Heart right ventricle (tissue), 16 donors: ENCODE measurements at regions not wholly inside any gene's neighbourhood (a gene's known extent, or its start where the extent isn't known, plus 50 kb on each side); places are given as distances from the start of the nearest gene placed in this dataset.

Experiments used
- ATAC-seq, 8 donors: fragments of 200-7000 bp; cut with Tn5 transposase; one replicate each; pipeline ENCODE4 v1.9.1; 2020; ENCODE audit warnings: mild to moderate bottlenecking in 8 of 8, moderate library complexity in 8 of 8, moderate number of reproducible peaks in 1 of 8
- DNase-seq, 2 donors: peaks; one replicate each; pipeline ENCODE4 v3.0.0-alpha.2; 2020
- H3K27ac ChIP-seq, 10 donors: fragments of 200-600 bp; sonication (generic) in 2 of 10; one replicate each; pipeline versions ENCODE4 v1.5.0 to v1.8.0; 2020 to 2022; ENCODE audit warnings: mild to moderate bottlenecking in 3 of 10
- H3K27me3 ChIP-seq, 7 donors: fragments of 200-600 bp; one replicate each; pipeline ENCODE4 v1.8.0; 2021 to 2022; ENCODE audit warnings: mild to moderate bottlenecking in 2 of 7
- H3K36me3 ChIP-seq, 9 donors: fragments of 200-600 bp; sonication (generic) in 1 of 9; one replicate each; pipeline versions ENCODE4 v1.5.0 to v1.8.0; 2020 to 2022; ENCODE audit warnings: mild to moderate bottlenecking in 2 of 9
- H3K4me1 ChIP-seq, 9 donors: fragments of 200-600 bp; sonication (generic) in 1 of 9; one replicate each; pipeline versions ENCODE4 v1.5.0 to v1.8.0; 2020 to 2022; ENCODE audit warnings: mild to moderate bottlenecking in 4 of 9
- H3K4me3 ChIP-seq, 10 donors: fragments of 200-600 bp; sonication (generic) in 2 of 10; one replicate each; pipeline versions ENCODE4 v1.5.0 to v1.8.0; 2020 to 2022; ENCODE audit warnings: mild to moderate bottlenecking in 7 of 10, moderate library complexity in 2 of 10
- H3K9me3 ChIP-seq, 11 donors: fragments of 200-600 bp in 10 of 11; sonication (generic) in 2 of 11; one replicate each; pipeline versions ENCODE4 v1.5.0 to v1.8.0; 2013 to 2022; ENCODE audit warnings: mild to moderate bottlenecking in 2 of 11, control low read depth in 1 of 11, moderate library complexity in 1 of 11
- CTCF ChIP-seq, 9 donors: fragments of 200-600 bp; sonication (generic) in 2 of 9; IDR thresholded peaks; one replicate each; pipeline versions ENCODE4 v1.5.0 to v1.8.0; 2021 to 2022; ENCODE audit warnings: antibody characterized with exemption in 9 of 9, mild to moderate bottlenecking in 5 of 9, moderate library complexity in 1 of 9
- WGBS, 2 donors: extraction: QIAGEN DNeasy Blood & Tissue Kit; methylation state at CpG; one replicate each; pipeline ENCODE4 v1.1.7; 2013; ENCODE audit warnings: inconsistent platforms in 1 of 2; 5-methylcytosine and 5-hydroxymethylcytosine counted together
- intact Hi-C, 10 donors: fragments of 100-400 bp; cut with DNase I; formaldehyde crosslinking; loops; one replicate each; pipeline versions ENCODE4 v1.11.1 to v1.14.2; 2022
- donor health status: Arrhythmogenic right ventricular cardiomyopathy.
- donor health status: ischemic (EF 13 %, LVEDD 7.1; RV severe dilation, severe dysfunction).
- donor health status: healthy with polysubstance abuse.
- donor health status: DM: no; HTN: yes; CAD: no.
- donor health status: DM: no; HTN: no; CAD: no.
- donor health status: ischemic (EF 25% LVEDD 6.9; RV normal size, moderate dysfunction).
- donor health status: ischemic (EF 25% LVEDD 5.7; RV mildly dilated, moderate dysfunction).
- donor health status: healthy.
- donor health status: DM: yes; HTN: yes; CAD: no.
- donor health status: Ischemic cardiomyopathy.
- donor health status: ischemic (EF 35%, LVEDD 5.7; RV mildly dilated, moderate dysfunction).
- donor health status: nonischemic (EF 11% LVEDD 7.7; RV severe dilation, severe dysfunction).
- donor health status: DM: yes; HTN: yes; CAD: no.
- donor health status: PGD.
- donor health status: ischemic (EF 29% LVEDD 5.4; RV normal size, mild dysfunction).
- donor health status: nonischemic (EF 23%, LVEDD 6.1; RV moderate dilation, normal function).

- TF ChIP-seq CTCF (IDR thresholded peaks at IDR 0.05), result no peak
- Histone ChIP-seq H3K36me3 (no peaks in the 10 kb centered on the region), H3K4me1 (no peaks in the 10 kb centered on the region), H3K27ac (no peak overlapping the region), H3K9me3 (peaks cover 0 to 16% (median 0%) of the 10 kb centered on the region in 11 donors), H3K4me3 (no peak overlapping the region), H3K27me3 (no peaks in the 10 kb centered on the region)
- DNase-seq (no peak), ATAC-seq (no peak)
- 62 to 65% methylated on average over 2 of the region's 2 CpGs for WGBS, 2 donors
- intact Hi-C loops, result no loop called here
These were observed 365.8 kb downstream of the HAPSTR1 start for GRCh38 chr16:9457215-9457614.

- no peak for TF ChIP-seq CTCF (IDR thresholded peaks at IDR 0.05)
- Histone ChIP-seq H3K36me3 (no peaks in the 10 kb centered on the region), H3K4me3 (no peak overlapping the region), H3K27ac (no peak overlapping the region), H3K4me1 (no peaks in the 10 kb centered on the region), H3K9me3 (peaks cover 0 to 16% (median 0%) of the 10 kb centered on the region in 11 donors), H3K27me3 (no peaks in the 10 kb centered on the region)
- intact Hi-C loops, result no loop called here
- WGBS, 2 donors, result 83 to 86% methylated on average over 6 of the region's 6 CpGs
- no peak for ATAC-seq
- DNase-seq, result no peak
These were observed 367.4 kb downstream of the HAPSTR1 start for GRCh38 chr16:9458816-9459215.

- no peak for TF ChIP-seq CTCF (IDR thresholded peaks at IDR 0.05)
- Histone ChIP-seq H3K4me3 (no peak overlapping the region), H3K9me3 (no peaks in the 10 kb centered on the region), H3K4me1 (no peaks in the 10 kb centered on the region), H3K36me3 (no peaks in the 10 kb centered on the region), H3K27ac (no peak overlapping the region), H3K27me3 (no peaks in the 10 kb centered on the region)
- ATAC-seq (no peak), DNase-seq (no peak)
- intact Hi-C loops, result no loop called here
- 72 to 81% methylated on average over 7 of the region's 7 CpGs for whole genome bisulfite sequencing, 2 donors
These were observed 371.5 kb downstream of the HAPSTR1 start for GRCh38 chr16:9462984-9463383.

GRCh38 chr16:9463461-9463860 lies 372.0 kb downstream of the HAPSTR1 start:
- DNase-seq (no peak), ATAC-seq (no peak)
- H3K27me3 ChIP-seq, result no peaks in the 10 kb centered on the region
- 87 to 89% methylated on average over 3 of the region's 3 CpGs for WGBS, 2 donors
- H3K4me3 ChIP-seq, result no peak overlapping the region
- intact Hi-C loops, result no loop called here
- no peaks in the 10 kb centered on the region for H3K9me3 ChIP-seq
- H3K36me3 ChIP-seq, result no peaks in the 10 kb centered on the region
- no peaks in the 10 kb centered on the region for H3K4me1 ChIP-seq
- no peak overlapping the region for H3K27ac ChIP-seq
- no peak for TF ChIP-seq CTCF (IDR thresholded peaks at IDR 0.05)

- 80 to 81% methylated on average over 4 of the region's 4 CpGs for WGBS, 2 donors
- TF ChIP-seq CTCF (IDR thresholded peaks at IDR 0.05), result no peak
- Histone ChIP-seq H3K9me3 (peaks cover 0 to 9% (median 0%) of the 10 kb centered on the region in 11 donors), H3K36me3 (no peaks in the 10 kb centered on the region), H3K4me3 (no peak overlapping the region), H3K27ac (no peak overlapping the region), H3K27me3 (no peaks in the 10 kb centered on the region), H3K4me1 (no peaks in the 10 kb centered on the region)
- intact Hi-C loops, result no loop called here
- DNase-seq, result no peak
- no peak for ATAC-seq
These were observed 373.7 kb downstream of the HAPSTR1 start for GRCh38 chr16:9465161-9465560.
